Sigmoid colon (tissue), 4 donors: ENCODE measurements at regions not wholly inside any gene's neighbourhood (a gene's known extent, or its start where the extent isn't known, plus 50 kb on each side); places are given as distances from the start of the nearest gene placed in this dataset.

Source experiments
- CTCF ChIP-seq, 4 experiments: fragments of 450-650 bp in 3 of 4; fragments of 200-600 bp in 1 of 4; IDR thresholded peaks; one replicate each; pipeline ENCODE4 v1.5.1; 2016 to 2019; ENCODE audit warnings: antibody characterized with exemption in 4 of 4, mild to moderate bottlenecking in 3 of 4, moderate library complexity in 2 of 4
- EP300 ChIP-seq, 4 donors: sonication (generic); formaldehyde crosslinking; IDR thresholded peaks; one replicate each; pipeline ENCODE4 v1.6.1; 2017; ENCODE audit warnings: antibody characterized with exemption in 4 of 4
- POLR2A ChIP-seq, 2 donors: fragments of 450-650 bp; IDR thresholded peaks; one replicate each; pipeline ENCODE4 v1.6.1; 2016; ENCODE audit warnings: antibody characterized with exemption in 2 of 2, mild to moderate bottlenecking in 2 of 2, moderate library complexity in 2 of 2
- POLR2AphosphoS5 ChIP-seq, 4 donors: sonication (generic); formaldehyde crosslinking; IDR thresholded peaks; one replicate each; pipeline ENCODE4 v1.6.1; 2017; ENCODE audit warnings: antibody characterized with exemption in 4 of 4

- TF ChIP-seq CTCF (IDR thresholded peaks at IDR 0.05) = no peak
- TF ChIP-seq POLR2A (IDR thresholded peaks at IDR 0.05) = no peak
- no peak for TF ChIP-seq EP300 (IDR thresholded peaks at IDR 0.05)
- no peak for TF ChIP-seq POLR2AphosphoS5 (IDR thresholded peaks at IDR 0.05)
Observed at GRCh38 chr12:114272605-114273004, 133.3 kb downstream of the TBX5 start.
